Thyroid gland (tissue), 4 donors: ENCODE measurements at regions not wholly inside any gene's neighbourhood (a gene's known extent, or its start where the extent isn't known, plus 50 kb on each side); places are given as distances from the start of the nearest gene placed in this dataset.

Experiments used
- DNase-seq, 2 donors: peaks; one replicate each; pipeline ENCODE4 v3.0.0-alpha.2; 2019
- H3K27ac ChIP-seq, 3 donors: fragments of 200-600 bp; sonication (generic); 1 replicate in 2 of 3; 2 replicates in 1 of 3; pipeline ENCODE4 v1.5.1; 2016 to 2019; ENCODE audit warnings: mild to moderate bottlenecking in 1 of 3, moderate library complexity in 1 of 3
- H3K27me3 ChIP-seq: fragments of 200-600 bp; sonication (generic); one replicate; pipeline ENCODE4 v1.5.1; 2019
- H3K36me3 ChIP-seq, 2 donors: fragments of 200-600 bp; sonication (generic); one replicate each; pipeline ENCODE4 v1.5.1; 2016 to 2019
- H3K4me1 ChIP-seq, 2 donors: fragments of 200-600 bp; sonication (generic); one replicate each; pipeline ENCODE4 v1.5.1; 2017 to 2019
- H3K4me3 ChIP-seq, 3 donors: fragments of 200-600 bp; sonication (generic); replicated peaks in 1 of 3; 1 replicate in 2 of 3; 2 replicates in 1 of 3; pipeline ENCODE4 v1.5.1; 2016; ENCODE audit warnings: mild to moderate bottlenecking in 1 of 3
- H3K9me3 ChIP-seq: fragments of 200-600 bp; sonication (generic); one replicate; pipeline ENCODE4 v1.5.1; 2017
- POLR2A ChIP-seq, 2 donors: fragments of 450-650 bp; IDR thresholded peaks; one replicate each; pipeline ENCODE4 v1.6.1; 2017; ENCODE audit warnings: antibody characterized with exemption in 2 of 2, mild to moderate bottlenecking in 2 of 2, moderate library complexity in 1 of 2
- WGBS, 2 donors: methylation state at CpG; one replicate each; pipeline ENCODE4 v1.1.5; 2017; 5-methylcytosine and 5-hydroxymethylcytosine counted together
- intact Hi-C: fragments of 100-400 bp; cut with DNase I; formaldehyde crosslinking; loops from one replicate; pipeline ENCODE4 v1.15.1; 2023
- TF ChIP-seq, protein P1 (sequence below), 6 experiments: fragments of 200-600 bp in 3 of 6; fragments of 450-650 bp in 3 of 6; sonication (generic) in 3 of 6; IDR thresholded peaks; one replicate each; pipeline ENCODE4 v1.5.1; 2016 to 2019; ENCODE audit warnings: antibody characterized with exemption in 6 of 6, mild to moderate bottlenecking in 2 of 6, inconsistent platforms in 1 of 6, moderate library complexity in 1 of 6

DNA sequence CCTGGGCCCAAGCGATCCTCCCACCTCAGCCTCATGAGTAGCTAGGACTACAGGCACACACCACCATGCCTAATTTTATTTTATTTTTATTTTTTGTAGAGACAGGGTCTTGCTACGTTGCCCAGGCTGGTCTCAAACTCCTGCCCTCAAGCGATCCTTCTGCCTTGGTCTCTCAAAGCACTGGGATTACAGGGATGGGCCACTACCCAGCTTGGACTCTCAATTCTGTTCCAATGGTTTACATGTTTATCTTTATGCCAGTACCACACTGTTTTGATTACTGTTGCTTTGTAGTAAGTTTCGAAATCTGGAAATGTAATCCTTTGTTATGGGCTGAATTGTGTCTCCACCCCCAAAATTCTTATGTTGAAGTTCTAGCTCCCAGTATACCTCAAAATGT, 88.4 kb upstream of the TARDBP start:
- intact Hi-C loops: no loop called here
- H3K27me3 ChIP-seq: no peaks in the 10 kb centered on the region
- no peak for TF ChIP-seq POLR2A (IDR thresholded peaks at IDR 0.05)
- TF ChIP-seq, protein P1, sequence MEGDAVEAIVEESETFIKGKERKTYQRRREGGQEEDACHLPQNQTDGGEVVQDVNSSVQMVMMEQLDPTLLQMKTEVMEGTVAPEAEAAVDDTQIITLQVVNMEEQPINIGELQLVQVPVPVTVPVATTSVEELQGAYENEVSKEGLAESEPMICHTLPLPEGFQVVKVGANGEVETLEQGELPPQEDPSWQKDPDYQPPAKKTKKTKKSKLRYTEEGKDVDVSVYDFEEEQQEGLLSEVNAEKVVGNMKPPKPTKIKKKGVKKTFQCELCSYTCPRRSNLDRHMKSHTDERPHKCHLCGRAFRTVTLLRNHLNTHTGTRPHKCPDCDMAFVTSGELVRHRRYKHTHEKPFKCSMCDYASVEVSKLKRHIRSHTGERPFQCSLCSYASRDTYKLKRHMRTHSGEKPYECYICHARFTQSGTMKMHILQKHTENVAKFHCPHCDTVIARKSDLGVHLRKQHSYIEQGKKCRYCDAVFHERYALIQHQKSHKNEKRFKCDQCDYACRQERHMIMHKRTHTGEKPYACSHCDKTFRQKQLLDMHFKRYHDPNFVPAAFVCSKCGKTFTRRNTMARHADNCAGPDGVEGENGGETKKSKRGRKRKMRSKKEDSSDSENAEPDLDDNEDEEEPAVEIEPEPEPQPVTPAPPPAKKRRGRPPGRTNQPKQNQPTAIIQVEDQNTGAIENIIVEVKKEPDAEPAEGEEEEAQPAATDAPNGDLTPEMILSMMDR (IDR thresholded peaks at IDR 0.05): no peak
- H3K27ac ChIP-seq: no peak overlapping the region
- H3K9me3 ChIP-seq: no peaks in the 10 kb centered on the region
- no peak overlapping the region for H3K4me3 ChIP-seq
- WGBS, 2 donors: 97% methylated on average over 4 of the region's 4 CpGs
- DNase-seq: no peak
- no peaks in the 10 kb centered on the region for H3K36me3 ChIP-seq
- H3K4me1 ChIP-seq: no peaks in the 10 kb centered on the region

DNA sequence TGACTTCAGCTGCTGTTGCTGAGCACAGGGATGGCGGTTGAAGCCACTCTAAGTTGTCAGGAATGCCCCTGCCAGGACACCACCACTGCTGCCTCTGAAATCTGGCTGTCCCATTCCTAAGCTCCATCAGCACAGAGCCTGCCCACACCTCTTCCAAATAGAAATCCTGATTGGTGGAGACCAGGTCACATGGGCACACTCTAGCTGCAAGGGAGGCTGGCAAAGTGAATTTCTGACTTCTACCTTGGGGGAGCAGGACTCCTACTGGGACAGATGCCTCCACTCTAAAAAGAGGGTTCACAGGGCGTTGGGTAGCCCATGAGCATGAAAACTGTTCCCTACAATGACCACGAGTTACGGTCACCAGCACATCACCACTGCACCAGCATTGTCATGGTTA, 83.8 kb upstream of the TARDBP start:
- Histone ChIP-seq H3K27me3 (no peaks in the 10 kb centered on the region), H3K4me1 (no peaks in the 10 kb centered on the region), H3K4me3 (no peak overlapping the region), H3K36me3 (no peaks in the 10 kb centered on the region), H3K9me3 (no peaks in the 10 kb centered on the region), H3K27ac (no peak overlapping the region)
- TF ChIP-seq, protein P1 (IDR thresholded peaks at IDR 0.05): no peak
- TF ChIP-seq POLR2A (IDR thresholded peaks at IDR 0.05): no peak
- 90 to 97% methylated on average over 3 to 4 of the region's 4 CpGs for WGBS, 2 donors
- DNase-seq: no peak
- intact Hi-C loops: no loop called here

DNA sequence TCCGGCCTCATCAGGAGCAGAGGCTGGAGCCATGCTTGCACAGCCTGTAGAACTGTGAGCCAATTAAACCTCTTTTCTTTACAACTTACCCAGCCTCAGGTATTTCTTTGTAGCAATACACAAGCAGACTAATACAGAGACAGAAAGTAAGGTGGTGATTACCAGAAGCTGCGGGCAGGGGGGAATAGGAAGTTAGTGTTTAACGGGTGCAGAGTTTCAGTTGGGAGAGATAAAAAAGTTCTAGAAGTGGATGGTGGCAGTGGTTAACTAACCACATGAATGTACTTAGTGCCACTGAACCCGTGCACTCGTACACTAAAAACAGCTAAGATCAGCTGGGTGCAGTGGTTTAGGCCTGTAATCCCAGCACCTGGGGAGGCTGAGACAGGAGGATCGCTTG, 80.4 kb upstream of the TARDBP start:
- intact Hi-C loops: no loop called here
- TF ChIP-seq POLR2A (IDR thresholded peaks at IDR 0.05): no peak
- TF ChIP-seq, protein P1 (IDR thresholded peaks at IDR 0.05): no peak
- Histone ChIP-seq H3K4me3 (no peak overlapping the region), H3K27ac (no peak overlapping the region), H3K9me3 (no peaks in the 10 kb centered on the region), H3K27me3 (no peaks in the 10 kb centered on the region), H3K4me1 (no peaks in the 10 kb centered on the region), H3K36me3 (no peaks in the 10 kb centered on the region)
- WGBS, 2 donors: 80% methylated on average over 6 of the region's 6 CpGs
- DNase-seq: no peak

DNA sequence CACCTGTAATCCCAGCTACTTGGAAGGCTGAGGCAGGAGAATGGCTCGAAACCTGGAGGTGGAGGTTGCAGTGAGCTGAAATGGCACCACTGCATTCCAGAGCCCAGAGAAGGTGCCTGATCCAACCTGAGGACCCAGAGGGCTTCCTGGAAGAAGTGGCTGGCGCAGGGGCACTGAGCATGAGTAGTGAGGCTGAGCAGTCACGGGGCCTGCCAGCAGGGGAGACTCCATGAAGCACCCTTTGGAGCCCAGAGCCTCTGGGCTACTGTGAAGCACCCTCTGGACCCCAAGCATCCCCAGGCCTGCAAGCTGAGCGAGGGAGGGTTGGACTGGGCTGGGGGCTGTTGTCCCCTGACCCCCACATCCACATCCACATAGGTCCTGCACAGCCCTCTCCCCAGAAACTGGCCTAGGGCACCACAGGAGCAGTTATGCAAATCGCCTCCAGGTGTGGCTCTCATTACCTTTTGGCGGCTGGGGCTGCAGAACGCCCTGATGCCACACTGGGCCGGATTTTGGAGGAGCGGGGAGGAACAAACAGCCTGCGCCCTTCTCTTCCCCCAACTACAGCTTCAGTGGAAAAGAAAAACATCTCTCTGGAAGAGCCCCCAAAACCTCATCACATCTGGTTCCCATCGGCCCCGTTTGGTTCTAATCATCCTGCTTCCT, 78.2 kb upstream of the TARDBP start:
- Histone ChIP-seq H3K9me3 (no peaks in the 10 kb centered on the region), H3K27me3 (no peaks in the 10 kb centered on the region), H3K4me3 (no peak overlapping the region), H3K36me3 (no peaks in the 10 kb centered on the region), H3K4me1 (no peaks in the 10 kb centered on the region), H3K27ac (no peak overlapping the region)
- WGBS, 2 donors: 75 to 80% methylated on average over 9 of the region's 12 CpGs
- no peak for DNase-seq
- TF ChIP-seq, protein P1 (IDR thresholded peaks at IDR 0.05): no peak
- no peak for TF ChIP-seq POLR2A (IDR thresholded peaks at IDR 0.05)
- intact Hi-C loops: no loop called here

DNA sequence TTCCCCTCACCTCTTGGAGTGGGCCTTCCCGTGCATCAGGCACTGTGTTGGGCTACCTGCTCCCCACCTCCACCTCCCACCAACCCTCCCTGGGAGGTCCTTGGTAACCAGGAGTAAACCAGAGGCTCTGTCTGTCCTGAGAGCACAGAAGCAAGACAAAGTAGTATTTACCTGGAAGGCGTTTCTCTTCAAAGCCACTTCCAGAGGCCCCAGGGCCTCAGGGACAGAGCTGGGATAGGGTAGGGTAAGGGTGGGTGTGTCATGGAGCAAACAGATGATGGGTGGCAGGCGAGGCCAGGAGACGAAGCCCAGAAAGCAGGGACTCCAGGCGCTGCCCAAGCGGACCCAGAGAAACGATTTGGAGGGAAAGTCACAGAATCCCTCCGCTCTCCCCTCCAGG, 77.2 kb upstream of the TARDBP start:
- no peaks in the 10 kb centered on the region for H3K4me1 ChIP-seq
- no peaks in the 10 kb centered on the region for H3K27me3 ChIP-seq
- H3K36me3 ChIP-seq: no peaks in the 10 kb centered on the region
- WGBS, 2 donors: 62 to 76% methylated on average over 8 of the region's 8 CpGs
- H3K27ac ChIP-seq: no peak overlapping the region
- no peak overlapping the region for H3K4me3 ChIP-seq
- TF ChIP-seq, protein P1 (IDR thresholded peaks at IDR 0.05): no peak
- TF ChIP-seq POLR2A (IDR thresholded peaks at IDR 0.05): no peak
- DNase-seq: no peak
- H3K9me3 ChIP-seq: no peaks in the 10 kb centered on the region
- intact Hi-C loops: no loop called here
